BLaER1 (cell line): ENCODE measurements at regions not wholly inside any gene's neighbourhood (a gene's known extent, or its start where the extent isn't known, plus 50 kb on each side); places are given as distances from the start of the nearest gene placed in this dataset.

ENCODE experiments used
- H3K27ac ChIP-seq: shearing (Covaris generic); formaldehyde crosslinking; 2 replicates; pipeline ENCODE4 v1.8.1; 2022
- H3K27me3 ChIP-seq: shearing (Covaris generic); formaldehyde crosslinking; 2 replicates; pipeline ENCODE4 v1.8.1; 2022
- H3K36me3 ChIP-seq: shearing (Covaris generic); formaldehyde crosslinking; 2 replicates; pipeline ENCODE4 v1.8.1; 2022
- H3K4me1 ChIP-seq: shearing (Covaris generic); formaldehyde crosslinking; 2 replicates; pipeline ENCODE4 v1.8.1; 2022
- H3K4me2 ChIP-seq: shearing (Covaris generic); formaldehyde crosslinking; 2 replicates; pipeline ENCODE4 v1.8.1; 2022
- H3K4me3 ChIP-seq: shearing (Covaris generic); formaldehyde crosslinking; 2 replicates; pipeline ENCODE4 v1.8.1; 2022
- H3K9ac ChIP-seq: shearing (Covaris generic); formaldehyde crosslinking; 2 replicates; pipeline ENCODE4 v1.8.1; 2022
- H3K9me3 ChIP-seq: shearing (Covaris generic); formaldehyde crosslinking; 2 replicates; pipeline ENCODE4 v1.8.1; 2022
- H4K20me1 ChIP-seq: shearing (Covaris generic); formaldehyde crosslinking; 2 replicates; pipeline ENCODE4 v1.8.1; 2022
- Cebpa-rat ChIP-seq: shearing (Covaris generic); IDR thresholded peaks from 2 replicates; pipeline ENCODE4 v1.8.1; 2022

- peaks cover 14% of the 10 kb centered on the region; the same call in 1 of the 2 replicates for H4K20me1 ChIP-seq
- no peak overlapping the region for H3K27ac ChIP-seq
- H3K9me3 ChIP-seq, result 0 out of 2 replicates have a peak, but pooled peaks cover 6% of the 10 kb centered on the region
- H3K27me3 ChIP-seq, result peaks cover 33% of the 10 kb centered on the region
- no peak overlapping the region for H3K9ac ChIP-seq
- no peak overlapping the region for H3K4me2 ChIP-seq
- H3K4me1 ChIP-seq, result peaks cover 41% of the 10 kb centered on the region
- H3K36me3 ChIP-seq, result no peaks in the 10 kb centered on the region
- no peak for TF ChIP-seq Cebpa-rat
- no peak overlapping the region for H3K4me3 ChIP-seq
These were observed 69.5 kb upstream of the GATA5 start for GRCh38 chr20:62545271-62545670.

- H3K4me3 ChIP-seq, result no peak overlapping the region
- 0 out of 2 replicates have a peak, but pooled peaks cover 6% of the 10 kb centered on the region for H3K9me3 ChIP-seq
- peak overlapping the region; percentile 47 for H3K4me2 ChIP-seq
- peaks cover 39% of the 10 kb centered on the region for H3K27me3 ChIP-seq
- TF ChIP-seq Cebpa-rat, result no peak
- peaks cover 48% of the 10 kb centered on the region for H3K4me1 ChIP-seq
- no peaks in the 10 kb centered on the region for H3K36me3 ChIP-seq
- no peak overlapping the region for H3K27ac ChIP-seq
- peaks cover 18% of the 10 kb centered on the region for H4K20me1 ChIP-seq
- no peak overlapping the region for H3K9ac ChIP-seq
These were observed 70.2 kb upstream of the GATA5 start for GRCh38 chr20:62545901-62546525.

DNA sequence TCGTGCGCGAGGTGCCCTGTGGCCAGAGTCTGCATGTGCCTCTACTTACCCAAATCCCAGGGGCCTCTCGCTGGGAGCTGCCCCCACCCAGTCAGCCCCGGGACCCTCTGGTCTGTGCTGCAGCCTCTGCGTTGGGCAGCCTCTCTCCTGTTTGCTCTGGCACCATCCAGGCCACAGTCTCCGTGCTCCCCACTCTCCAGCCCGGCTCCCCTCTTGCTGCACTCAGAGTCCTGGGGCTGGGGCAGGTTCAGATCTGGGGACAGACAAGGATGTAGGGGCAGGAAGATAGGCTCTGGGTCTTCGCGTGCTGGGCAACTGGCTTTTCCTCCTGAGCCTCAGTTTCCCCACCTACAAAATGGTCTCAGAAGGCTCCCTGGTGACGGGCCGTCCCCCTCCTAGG lies 70.8 kb upstream of the GATA5 start:
- H3K4me2 ChIP-seq, result peak overlapping the region; percentile 47
- no peak for TF ChIP-seq Cebpa-rat
- H3K4me3 ChIP-seq, result no peak overlapping the region
- H4K20me1 ChIP-seq, result peaks cover 22% of the 10 kb centered on the region
- H3K36me3 ChIP-seq, result no peaks in the 10 kb centered on the region
- H3K27me3 ChIP-seq, result peaks cover 41% of the 10 kb centered on the region
- H3K9me3 ChIP-seq, result 0 out of 2 replicates have a peak, but pooled peaks cover 6% of the 10 kb centered on the region
- no peak overlapping the region for H3K9ac ChIP-seq
- H3K27ac ChIP-seq, result no peak overlapping the region
- peaks cover 51% of the 10 kb centered on the region for H3K4me1 ChIP-seq

- H4K20me1 ChIP-seq, result peaks cover 26% of the 10 kb centered on the region
- peaks cover 49% of the 10 kb centered on the region for H3K27me3 ChIP-seq
- H3K36me3 ChIP-seq, result no peaks in the 10 kb centered on the region
- TF ChIP-seq Cebpa-rat, result no peak
- H3K4me3 ChIP-seq, result no peak overlapping the region
- peak overlapping the region; percentile 76; the same call in 1 of the 2 replicates for H3K4me2 ChIP-seq
- H3K4me1 ChIP-seq, result peaks cover 51% of the 10 kb centered on the region
- 0 out of 2 replicates have a peak, but pooled peaks cover 6% of the 10 kb centered on the region for H3K9me3 ChIP-seq
- H3K27ac ChIP-seq, result no peak overlapping the region
- no peak overlapping the region for H3K9ac ChIP-seq
These were observed 71.6 kb upstream of the GATA5 start for GRCh38 chr20:62547364-62547763.

GRCh38 chr20:62548471-62548870 lies 72.7 kb upstream of the GATA5 start:
- no peak overlapping the region for H3K9ac ChIP-seq
- peaks cover 60% of the 10 kb centered on the region for H3K27me3 ChIP-seq
- H4K20me1 ChIP-seq, result peaks cover 37% of the 10 kb centered on the region
- no peaks in the 10 kb centered on the region for H3K36me3 ChIP-seq
- H3K4me2 ChIP-seq, result peak overlapping the region; percentile 76
- 0 out of 2 replicates have a peak, but pooled peaks cover 6% of the 10 kb centered on the region for H3K9me3 ChIP-seq
- peaks cover 51% of the 10 kb centered on the region for H3K4me1 ChIP-seq
- no peak overlapping the region for H3K4me3 ChIP-seq
- no peak for TF ChIP-seq Cebpa-rat
- H3K27ac ChIP-seq, result no peak overlapping the region

DNA sequence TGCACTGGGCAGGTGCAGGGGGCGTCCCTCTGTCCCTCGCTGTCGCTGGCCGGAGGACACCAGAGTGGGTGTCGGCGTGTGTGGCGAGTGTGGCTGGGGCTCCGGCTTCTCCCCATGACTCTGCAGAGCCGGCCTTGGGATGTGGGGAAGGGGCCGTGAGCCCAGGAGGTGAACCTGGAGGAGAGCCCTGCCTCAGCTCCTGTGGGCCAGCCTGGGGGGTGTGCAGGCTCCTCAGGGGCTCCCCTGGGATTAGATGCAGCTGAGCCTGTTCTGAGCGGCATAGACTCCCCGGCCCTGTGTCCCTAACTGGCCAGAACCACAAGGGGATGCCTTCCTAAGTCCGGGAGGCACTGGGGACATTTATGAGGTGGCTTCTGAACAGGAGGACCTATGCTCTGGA lies 73.2 kb upstream of the GATA5 start:
- Histone ChIP-seq H3K4me3 (no peak overlapping the region), H3K36me3 (no peaks in the 10 kb centered on the region), H3K9ac (no peak overlapping the region), H3K4me1 (peaks cover 51% of the 10 kb centered on the region), H3K27ac (no peak overlapping the region), H3K4me2 (peak overlapping the region; percentile 76), H3K27me3 (peaks cover 66% of the 10 kb centered on the region), H3K9me3 (0 out of 2 replicates have a peak, but pooled peaks cover 6% of the 10 kb centered on the region), H4K20me1 (peaks cover 40% of the 10 kb centered on the region)
- TF ChIP-seq Cebpa-rat, result no peak

- Histone ChIP-seq H3K27me3 (peaks cover 71% of the 10 kb centered on the region), H3K4me3 (no peak overlapping the region), H3K36me3 (no peaks in the 10 kb centered on the region), H3K27ac (no peak overlapping the region), H3K4me1 (peaks cover 51% of the 10 kb centered on the region), H4K20me1 (peaks cover 40% of the 10 kb centered on the region), H3K9ac (no peak overlapping the region), H3K4me2 (peak overlapping the region; percentile 76), H3K9me3 (0 out of 2 replicates have a peak, but pooled peaks cover 6% of the 10 kb centered on the region)
- no peak for TF ChIP-seq Cebpa-rat
These were observed 73.8 kb upstream of the GATA5 start for GRCh38 chr20:62549499-62550086.

GRCh38 chr20:62550087-62550632 lies 74.4 kb upstream of the GATA5 start:
- Histone ChIP-seq H3K9ac (no peak overlapping the region), H3K4me3 (no peak overlapping the region), H3K27ac (no peak overlapping the region), H3K4me1 (peaks cover 52% of the 10 kb centered on the region), H3K9me3 (0 out of 2 replicates have a peak, but pooled peaks cover under 1% of the 10 kb centered on the region), H3K27me3 (peaks cover 76% of the 10 kb centered on the region), H4K20me1 (peaks cover 43% of the 10 kb centered on the region), H3K4me2 (peak overlapping the region; percentile 76), H3K36me3 (no peaks in the 10 kb centered on the region)
- TF ChIP-seq Cebpa-rat, result no peak

- Histone ChIP-seq H3K27ac (no peak overlapping the region), H3K36me3 (no peaks in the 10 kb centered on the region), H3K9ac (no peak overlapping the region), H3K9me3 (no peaks in the 10 kb centered on the region), H3K27me3 (peaks cover 77% of the 10 kb centered on the region), H3K4me2 (peak overlapping the region; percentile 76), H3K4me1 (peaks cover 58% of the 10 kb centered on the region), H3K4me3 (0 out of 2 replicates have a peak overlapping the region, but pooled peaks have one; percentile 46), H4K20me1 (peaks cover 54% of the 10 kb centered on the region)
- TF ChIP-seq Cebpa-rat, result no peak
These were observed 75.9 kb upstream of the GATA5 start for GRCh38 chr20:62551407-62552323.
